ENCODE measurements at regions not wholly inside any gene's neighbourhood (a gene's known extent, or its start where the extent isn't known, plus 50 kb on each side); places are given as distances from the start of the nearest gene placed in this dataset.

- TF ChIP-seq CTCF (IDR thresholded peaks at IDR 0.05) (no peak), POLR2A (IDR thresholded peaks at IDR 0.05) (no peak)
Measured at GRCh38 chr12:107200394-107200793, 107.0 kb upstream of the CRY1 start.
